IgD-negative memory B cell (primary cell): ENCODE measurements at regions not wholly inside any gene's neighbourhood (a gene's known extent, or its start where the extent isn't known, plus 50 kb on each side); places are given as distances from the start of the nearest gene placed in this dataset.

Experiments used
- H3K27ac Mint-ChIP-seq, 3 donors: one replicate each; pipeline ENCODE4 v1.8.0; 2020 to 2022; ENCODE audit warnings: mild to moderate bottlenecking in 3 of 3, mixed read lengths in 3 of 3, moderate library complexity in 1 of 3
- H3K27me3 Mint-ChIP-seq: one replicate; pipeline ENCODE4 v1.8.0; 2021; ENCODE audit warnings: mixed read lengths
- H3K36me3 Mint-ChIP-seq: one replicate; pipeline ENCODE4 v1.8.0; 2020; ENCODE audit warnings: mild to moderate bottlenecking, mixed read lengths
- H3K4me1 Mint-ChIP-seq, 3 donors: one replicate each; pipeline ENCODE4 v1.8.0; 2020 to 2022; ENCODE audit warnings: mixed read lengths in 3 of 3, mild to moderate bottlenecking in 1 of 3
- H3K4me3 Mint-ChIP-seq, 4 donors: one replicate each; pipeline ENCODE4 v1.8.0; 2020 to 2022; ENCODE audit warnings: mild to moderate bottlenecking in 4 of 4, mixed read lengths in 4 of 4, moderate library complexity in 3 of 4
- H3K9me3 Mint-ChIP-seq, 3 donors: one replicate each; pipeline ENCODE4 v1.8.0; 2020 to 2021; ENCODE audit warnings: mixed read lengths in 3 of 3, mild to moderate bottlenecking in 1 of 3

- Mint-ChIP-seq H3K9me3 (peaks cover 0 to 1% (median 0%) of the 10 kb centered on the region in 3 donors), H3K4me3 (no peak overlapping the region), H3K27me3 (no peaks in the 10 kb centered on the region), H3K36me3 (no peaks in the 10 kb centered on the region), H3K27ac (no peak overlapping the region), H3K4me1 (no peaks in the 10 kb centered on the region)
Observed at GRCh38 chr10:128892005-128892404, 575.0 kb upstream of the MGMT start.

- Mint-ChIP-seq H3K27me3 (no peaks in the 10 kb centered on the region), H3K36me3 (no peaks in the 10 kb centered on the region)
Observed at GRCh38 chr10:128894641-128895040, 572.4 kb upstream of the MGMT start.

GRCh38 chr10:128895473-128895872 lies 571.6 kb upstream of the MGMT start:
- no peak overlapping the region for H3K4me3 Mint-ChIP-seq
- no peaks in the 10 kb centered on the region for H3K4me1 Mint-ChIP-seq
- H3K9me3 Mint-ChIP-seq: peaks cover 0 to 1% (median 0%) of the 10 kb centered on the region in 3 donors
- H3K27ac Mint-ChIP-seq: no peak overlapping the region
- no peaks in the 10 kb centered on the region for H3K27me3 Mint-ChIP-seq
- H3K36me3 Mint-ChIP-seq: no peaks in the 10 kb centered on the region

More at GRCh38 chr10:128894641-128895040, 572.4 kb upstream of the MGMT start:
- Mint-ChIP-seq H3K9me3 (peaks cover 0 to 1% (median 0%) of the 10 kb centered on the region in 3 donors), H3K4me3 (no peak overlapping the region), H3K4me1 (no peaks in the 10 kb centered on the region), H3K27ac (no peak overlapping the region)

GRCh38 chr10:128896116-128896795 lies 570.8 kb upstream of the MGMT start:
- Mint-ChIP-seq H3K36me3 (no peaks in the 10 kb centered on the region), H3K27ac (no peak overlapping the region), H3K4me1 (no peaks in the 10 kb centered on the region), H3K4me3 (peak overlapping the region in 1 of 4 donors; percentile 37), H3K27me3 (no peaks in the 10 kb centered on the region), H3K9me3 (no peaks in the 10 kb centered on the region)

GRCh38 chr10:128896963-128897362 lies 570.1 kb upstream of the MGMT start:
- Mint-ChIP-seq H3K27ac (no peak overlapping the region), H3K9me3 (peaks cover 0 to under 1% (median 0%) of the 10 kb centered on the region in 3 donors), H3K4me1 (no peaks in the 10 kb centered on the region), H3K27me3 (no peaks in the 10 kb centered on the region), H3K36me3 (no peaks in the 10 kb centered on the region), H3K4me3 (no peak overlapping the region)

- no peak overlapping the region for H3K27ac Mint-ChIP-seq
- no peaks in the 10 kb centered on the region for H3K4me1 Mint-ChIP-seq
- no peak overlapping the region for H3K4me3 Mint-ChIP-seq
- no peaks in the 10 kb centered on the region for H3K36me3 Mint-ChIP-seq
- H3K27me3 Mint-ChIP-seq: no peaks in the 10 kb centered on the region
- peaks cover 0 to 2% (median 0%) of the 10 kb centered on the region in 3 donors for H3K9me3 Mint-ChIP-seq
Observed at GRCh38 chr10:128897401-128898129, 569.5 kb upstream of the MGMT start.

- no peaks in the 10 kb centered on the region for H3K4me1 Mint-ChIP-seq
- H3K27me3 Mint-ChIP-seq: no peaks in the 10 kb centered on the region
- no peak overlapping the region for H3K27ac Mint-ChIP-seq
- H3K4me3 Mint-ChIP-seq: no peak overlapping the region
- peaks cover 2 to 6% (median 3%) of the 10 kb centered on the region in 3 donors for H3K9me3 Mint-ChIP-seq
- no peaks in the 10 kb centered on the region for H3K36me3 Mint-ChIP-seq
Observed at GRCh38 chr10:128898133-128898915, 568.7 kb upstream of the MGMT start.

GRCh38 chr10:128898916-128899195 lies 568.2 kb upstream of the MGMT start:
- Mint-ChIP-seq H3K36me3 (no peaks in the 10 kb centered on the region), H3K4me1 (no peaks in the 10 kb centered on the region), H3K27ac (no peak overlapping the region), H3K9me3 (peaks cover 3 to 6% (median 5%) of the 10 kb centered on the region in 3 donors), H3K4me3 (no peak overlapping the region), H3K27me3 (no peaks in the 10 kb centered on the region)

- Mint-ChIP-seq H3K27ac (no peak overlapping the region), H3K4me3 (no peak overlapping the region), H3K36me3 (no peaks in the 10 kb centered on the region), H3K4me1 (no peaks in the 10 kb centered on the region), H3K9me3 (peaks cover 3 to 8% (median 6%) of the 10 kb centered on the region in 3 donors), H3K27me3 (no peaks in the 10 kb centered on the region)
Observed at GRCh38 chr10:128900456-128900855, 566.6 kb upstream of the MGMT start.

- no peaks in the 10 kb centered on the region for H3K4me1 Mint-ChIP-seq
- no peak overlapping the region for H3K4me3 Mint-ChIP-seq
- H3K9me3 Mint-ChIP-seq: peaks cover 3 to 10% (median 6%) of the 10 kb centered on the region in 3 donors
- H3K27ac Mint-ChIP-seq: no peak overlapping the region
- no peaks in the 10 kb centered on the region for H3K36me3 Mint-ChIP-seq
- H3K27me3 Mint-ChIP-seq: no peaks in the 10 kb centered on the region
Observed at GRCh38 chr10:128901236-128901635, 565.8 kb upstream of the MGMT start.

GRCh38 chr10:128902031-128902710 lies 564.9 kb upstream of the MGMT start:
- H3K4me3 Mint-ChIP-seq: no peak overlapping the region
- no peaks in the 10 kb centered on the region for H3K36me3 Mint-ChIP-seq
- H3K4me1 Mint-ChIP-seq: no peaks in the 10 kb centered on the region
- no peak overlapping the region for H3K27ac Mint-ChIP-seq
- H3K27me3 Mint-ChIP-seq: no peaks in the 10 kb centered on the region
- peaks cover 3 to 10% (median 6%) of the 10 kb centered on the region in 3 donors for H3K9me3 Mint-ChIP-seq

- no peaks in the 10 kb centered on the region for H3K4me1 Mint-ChIP-seq
- H3K9me3 Mint-ChIP-seq: peaks cover 3 to 15% (median 10%) of the 10 kb centered on the region in 3 donors
- no peaks in the 10 kb centered on the region for H3K27me3 Mint-ChIP-seq
- no peak overlapping the region for H3K4me3 Mint-ChIP-seq
- no peak overlapping the region for H3K27ac Mint-ChIP-seq
- H3K36me3 Mint-ChIP-seq: no peaks in the 10 kb centered on the region
Observed at GRCh38 chr10:128907155-128907941, 559.7 kb upstream of the MGMT start.

- H3K9me3 Mint-ChIP-seq: peaks cover 1 to 15% (median 5%) of the 10 kb centered on the region in 3 donors
- no peak overlapping the region for H3K4me3 Mint-ChIP-seq
- no peaks in the 10 kb centered on the region for H3K36me3 Mint-ChIP-seq
- H3K4me1 Mint-ChIP-seq: no peaks in the 10 kb centered on the region
- H3K27ac Mint-ChIP-seq: no peak overlapping the region
- no peaks in the 10 kb centered on the region for H3K27me3 Mint-ChIP-seq
Observed at GRCh38 chr10:128908099-128908498, 558.9 kb upstream of the MGMT start.

- H3K36me3 Mint-ChIP-seq: no peaks in the 10 kb centered on the region
- H3K27ac Mint-ChIP-seq: no peak overlapping the region
- H3K27me3 Mint-ChIP-seq: no peaks in the 10 kb centered on the region
Observed at GRCh38 chr10:128908499-128908898, 558.5 kb upstream of the MGMT start.

More at GRCh38 chr10:128908499-128908898, 558.5 kb upstream of the MGMT start:
- H3K4me1 Mint-ChIP-seq: no peaks in the 10 kb centered on the region
- no peak overlapping the region for H3K4me3 Mint-ChIP-seq
- H3K9me3 Mint-ChIP-seq: peaks cover 0 to 15% (median 3%) of the 10 kb centered on the region in 3 donors
